ENCODE measurements at regions not wholly inside any gene's neighbourhood (a gene's known extent, or its start where the extent isn't known, plus 50 kb on each side); places are given as distances from the start of the nearest gene placed in this dataset.

DNA sequence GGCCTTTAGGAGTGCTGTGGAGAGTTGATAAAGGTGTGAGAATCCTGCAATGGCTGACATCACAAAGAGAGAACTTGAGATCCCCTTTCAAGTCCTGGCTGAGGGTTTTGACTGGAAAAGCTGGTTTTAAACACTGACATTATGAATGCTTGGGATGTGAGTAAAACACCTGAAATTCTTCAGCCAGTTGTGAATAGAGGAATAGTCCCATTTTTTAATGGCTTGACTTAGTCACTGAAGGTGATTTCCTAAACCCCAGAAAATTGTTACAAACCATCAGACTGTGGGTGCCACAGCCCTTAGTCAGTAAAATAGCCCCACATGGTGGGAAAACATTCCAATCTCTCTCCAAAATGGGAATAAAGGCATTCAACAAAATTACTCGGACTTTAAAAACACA, 107.7 kb upstream of the LMO4 start:
- no CpG with 5 or more reads among the region's 1 CpG for WGBS (ENCODE audit: insufficient coverage, low lambda C conversion rate)
- no peaks in the 10 kb centered on the region for H3K36me3 ChIP-seq (ENCODE audit: control insufficient read depth, insufficient read depth, low read length)
- no peaks in the 10 kb centered on the region for H3K9me3 ChIP-seq (ENCODE audit: control insufficient read depth, low read depth, low read length)
- no peak for DNase-seq
- no peak overlapping the region for H3K4me3 ChIP-seq (ENCODE audit: low read length)
- no peaks in the 10 kb centered on the region for H3K27me3 ChIP-seq (ENCODE audit: control insufficient read depth, insufficient read depth, low read length)
- H3K27ac ChIP-seq (ENCODE audit: low read length): no peak overlapping the region
- H3K4me1 ChIP-seq (ENCODE audit: control insufficient read depth, insufficient read depth, low read length): no peaks in the 10 kb centered on the region

DNA sequence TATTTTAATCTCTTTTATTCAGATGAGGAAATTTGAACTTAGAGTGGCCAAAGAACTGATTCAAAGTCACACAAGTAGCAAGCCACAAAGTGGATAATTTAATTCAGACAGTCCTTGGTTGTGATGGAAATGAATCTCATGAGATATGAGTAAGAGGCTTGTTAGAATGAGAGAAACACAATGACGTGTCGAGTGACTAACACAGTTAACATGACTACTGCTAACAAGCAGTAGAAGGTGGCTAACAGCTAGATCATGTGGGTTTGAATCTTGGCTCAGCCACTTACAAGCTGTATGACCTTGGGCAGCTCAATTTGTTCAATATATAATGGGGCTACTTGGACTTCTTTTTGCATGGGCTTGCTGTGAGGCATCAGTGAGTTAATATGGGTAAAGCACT, 104.5 kb upstream of the LMO4 start:
- H3K27me3 ChIP-seq (ENCODE audit: control insufficient read depth, insufficient read depth, low read length): no peaks in the 10 kb centered on the region
- no CpG with 5 or more reads among the region's 2 CpGs for WGBS (ENCODE audit: insufficient coverage, low lambda C conversion rate)
- H3K4me3 ChIP-seq (ENCODE audit: low read length): no peak overlapping the region
- H3K4me1 ChIP-seq (ENCODE audit: control insufficient read depth, insufficient read depth, low read length): no peaks in the 10 kb centered on the region
- H3K36me3 ChIP-seq (ENCODE audit: control insufficient read depth, insufficient read depth, low read length): no peaks in the 10 kb centered on the region
- H3K27ac ChIP-seq (ENCODE audit: low read length): no peak overlapping the region
- H3K9me3 ChIP-seq (ENCODE audit: control insufficient read depth, low read depth, low read length): no peaks in the 10 kb centered on the region
- DNase-seq: no peak

- DNase-seq: no peak
- Histone ChIP-seq H3K27ac (ENCODE audit: low read length) (no peak overlapping the region), H3K4me3 (ENCODE audit: low read length) (no peak overlapping the region), H3K36me3 (ENCODE audit: control insufficient read depth, insufficient read depth, low read length) (no peaks in the 10 kb centered on the region), H3K4me1 (ENCODE audit: control insufficient read depth, insufficient read depth, low read length) (no peaks in the 10 kb centered on the region), H3K27me3 (ENCODE audit: control insufficient read depth, insufficient read depth, low read length) (no peaks in the 10 kb centered on the region), H3K9me3 (ENCODE audit: control insufficient read depth, low read depth, low read length) (no peaks in the 10 kb centered on the region)
- no CpG with 5 or more reads among the region's 3 CpGs for WGBS (ENCODE audit: insufficient coverage, low lambda C conversion rate)
Observed at GRCh38 chr1:87225171-87225570, 103.5 kb upstream of the LMO4 start.

- Histone ChIP-seq H3K9me3 (ENCODE audit: control insufficient read depth, low read depth, low read length) (no peaks in the 10 kb centered on the region), H3K4me1 (ENCODE audit: control insufficient read depth, insufficient read depth, low read length) (no peaks in the 10 kb centered on the region), H3K27ac (ENCODE audit: low read length) (no peak overlapping the region), H3K27me3 (ENCODE audit: control insufficient read depth, insufficient read depth, low read length) (no peaks in the 10 kb centered on the region), H3K4me3 (ENCODE audit: low read length) (no peak overlapping the region), H3K36me3 (ENCODE audit: control insufficient read depth, insufficient read depth, low read length) (no peaks in the 10 kb centered on the region)
- DNase-seq: peak; percentile 56 to 74
- no CpG with 5 or more reads among the region's 8 CpGs for WGBS (ENCODE audit: insufficient coverage, low lambda C conversion rate)
Observed at GRCh38 chr1:87226341-87226760, 102.3 kb upstream of the LMO4 start.

DNA sequence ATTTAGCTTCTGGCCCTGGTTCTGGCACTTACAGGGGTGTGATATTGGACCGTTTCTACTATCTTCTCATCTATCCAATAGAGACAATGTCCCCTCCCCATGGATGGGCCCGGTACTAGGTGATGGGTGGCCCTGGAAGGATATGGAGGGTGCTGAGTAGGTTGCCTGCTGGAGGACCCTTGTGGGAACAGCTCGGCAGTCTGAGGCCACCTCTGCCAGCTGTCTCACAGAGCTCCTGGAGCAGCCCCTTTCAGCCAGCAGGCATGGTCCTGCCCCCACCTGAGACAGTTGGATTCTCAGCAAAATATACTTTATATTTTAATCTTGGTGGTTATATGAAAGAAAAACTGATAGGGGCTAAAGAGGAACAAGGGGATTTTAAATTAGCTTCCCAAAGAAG, 101.0 kb upstream of the LMO4 start:
- no peak overlapping the region for H3K27ac ChIP-seq (ENCODE audit: low read length)
- no CpG with 5 or more reads among the region's 3 CpGs for whole genome bisulfite sequencing (ENCODE audit: insufficient coverage, low lambda C conversion rate)
- H3K36me3 ChIP-seq (ENCODE audit: control insufficient read depth, insufficient read depth, low read length): no peaks in the 10 kb centered on the region
- no peak overlapping the region for H3K4me3 ChIP-seq (ENCODE audit: low read length)
- DNase-seq: no peak
- no peaks in the 10 kb centered on the region for H3K9me3 ChIP-seq (ENCODE audit: control insufficient read depth, low read depth, low read length)
- H3K4me1 ChIP-seq (ENCODE audit: control insufficient read depth, insufficient read depth, low read length): no peaks in the 10 kb centered on the region
- no peaks in the 10 kb centered on the region for H3K27me3 ChIP-seq (ENCODE audit: control insufficient read depth, insufficient read depth, low read length)

GRCh38 chr1:87230501-87230900, 98.2 kb upstream of the LMO4 start:
- Histone ChIP-seq H3K4me1 (ENCODE audit: control insufficient read depth, insufficient read depth, low read length) (no peaks in the 10 kb centered on the region), H3K4me3 (ENCODE audit: low read length) (no peak overlapping the region)
- WGBS (ENCODE audit: insufficient coverage, low lambda C conversion rate): no CpG with 5 or more reads among the region's 2 CpGs

DNA sequence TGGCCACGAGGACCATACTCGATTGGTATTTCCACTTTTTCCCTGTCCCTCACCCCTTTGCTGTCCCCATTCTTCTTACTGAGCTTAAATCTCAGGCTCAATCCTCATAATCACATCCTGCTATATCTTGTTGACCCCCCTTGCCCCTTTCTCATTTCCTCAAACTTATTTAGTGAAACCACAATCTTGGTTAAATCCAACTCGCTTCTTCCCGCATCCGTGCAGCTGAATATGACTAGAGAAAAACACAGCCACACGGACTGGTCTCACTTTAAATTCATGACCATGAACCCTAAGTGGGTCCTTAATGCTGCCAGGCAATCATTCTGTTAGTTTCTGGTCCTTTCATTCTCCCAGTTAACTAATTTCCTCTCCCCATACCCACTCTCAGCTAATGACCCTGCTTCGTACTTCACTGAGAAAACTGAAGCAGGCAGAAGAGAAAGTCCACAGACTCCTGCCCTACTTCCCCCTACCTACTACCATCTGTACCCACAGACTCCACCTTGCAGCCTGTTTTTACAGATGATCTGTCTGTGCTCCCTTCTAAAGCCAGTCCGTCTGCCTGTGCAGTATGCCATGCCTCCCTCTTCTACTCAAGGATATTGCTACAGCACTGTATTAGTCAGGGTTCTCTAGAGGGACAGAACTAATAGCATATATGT, 96.8 kb upstream of the LMO4 start:
- WGBS (ENCODE audit: insufficient coverage, low lambda C conversion rate): 92% methylated on average over 4 of the region's 8 CpGs
- no peaks in the 10 kb centered on the region for H3K9me3 ChIP-seq (ENCODE audit: control insufficient read depth, low read depth, low read length)
- H3K27ac ChIP-seq (ENCODE audit: low read length): no peak overlapping the region
- no peak overlapping the region for H3K4me3 ChIP-seq (ENCODE audit: low read length)
- no peaks in the 10 kb centered on the region for H3K36me3 ChIP-seq (ENCODE audit: control insufficient read depth, insufficient read depth, low read length)
- H3K4me1 ChIP-seq (ENCODE audit: control insufficient read depth, insufficient read depth, low read length): no peaks in the 10 kb centered on the region
- no peak for DNase-seq
- peaks cover 6% of the 10 kb centered on the region for H3K27me3 ChIP-seq (ENCODE audit: control insufficient read depth, insufficient read depth, low read length)

More at GRCh38 chr1:87230501-87230900, 98.2 kb upstream of the LMO4 start:
- no peaks in the 10 kb centered on the region for H3K9me3 ChIP-seq (ENCODE audit: control insufficient read depth, low read depth, low read length)
- no peak for DNase-seq
- H3K27me3 ChIP-seq (ENCODE audit: control insufficient read depth, insufficient read depth, low read length): peaks cover 6% of the 10 kb centered on the region
- H3K36me3 ChIP-seq (ENCODE audit: control insufficient read depth, insufficient read depth, low read length): no peaks in the 10 kb centered on the region
- H3K27ac ChIP-seq (ENCODE audit: low read length): no peak overlapping the region

DNA sequence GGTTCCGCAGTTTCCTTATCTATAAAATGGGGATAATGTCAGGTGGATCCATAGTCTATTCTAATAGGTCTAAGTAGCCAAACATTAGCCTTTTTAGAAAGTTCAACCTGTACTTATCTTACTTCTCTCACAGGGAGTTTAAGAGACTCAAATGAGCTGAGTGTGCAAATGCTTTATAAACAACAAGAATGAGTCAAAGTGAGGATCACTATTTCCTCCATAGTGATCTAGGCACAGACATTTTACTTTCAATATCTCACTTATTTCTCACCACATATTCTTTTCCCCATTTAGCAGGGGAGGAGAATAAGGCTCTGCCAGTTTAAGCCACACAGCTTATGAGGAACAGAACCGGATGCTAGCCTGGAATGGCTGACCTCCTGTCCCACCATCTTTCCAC, 92.1 kb upstream of the LMO4 start:
- Histone ChIP-seq H3K9me3 (ENCODE audit: control insufficient read depth, low read depth, low read length) (no peaks in the 10 kb centered on the region), H3K4me1 (ENCODE audit: control insufficient read depth, insufficient read depth, low read length) (no peaks in the 10 kb centered on the region), H3K27ac (ENCODE audit: low read length) (no peak overlapping the region), H3K36me3 (ENCODE audit: control insufficient read depth, insufficient read depth, low read length) (no peaks in the 10 kb centered on the region), H3K27me3 (ENCODE audit: control insufficient read depth, insufficient read depth, low read length) (peaks cover 6% of the 10 kb centered on the region), H3K4me3 (ENCODE audit: low read length) (no peak overlapping the region)
- DNase-seq: no peak
- 100% methylated on average over 1 of the region's 2 CpGs for WGBS (ENCODE audit: insufficient coverage, low lambda C conversion rate)

DNA sequence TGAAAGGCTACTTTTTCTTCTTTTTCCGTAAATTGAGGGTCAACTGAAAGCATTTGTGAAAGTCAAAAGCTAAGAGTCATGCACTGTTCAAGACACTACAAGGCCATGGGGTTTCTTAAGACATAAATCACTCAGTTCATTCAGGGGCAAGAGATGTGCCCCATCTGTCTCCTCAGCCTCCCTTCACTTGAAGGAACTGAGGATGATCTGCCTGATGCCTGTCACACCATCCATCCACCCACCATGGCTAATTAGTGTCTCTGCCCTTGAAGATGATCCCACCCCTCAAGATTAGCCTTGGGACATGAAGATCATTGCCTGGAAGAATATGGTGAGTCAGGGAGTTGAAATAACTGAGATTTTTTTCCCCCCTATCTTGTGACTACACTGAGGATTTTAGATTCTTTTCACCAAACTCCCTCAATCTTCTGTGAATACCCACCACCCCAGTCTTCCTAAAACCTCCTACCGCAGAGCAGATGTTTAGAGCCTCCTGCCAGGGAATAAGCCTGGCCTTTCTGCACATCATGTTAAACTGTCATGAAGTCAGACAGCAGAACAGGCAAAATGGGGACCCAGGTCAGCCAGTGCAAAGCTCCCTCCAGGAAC, 88.6 kb upstream of the LMO4 start:
- Histone ChIP-seq H3K36me3 (ENCODE audit: control insufficient read depth, insufficient read depth, low read length) (no peaks in the 10 kb centered on the region), H3K27me3 (ENCODE audit: control insufficient read depth, insufficient read depth, low read length) (peaks cover 3% of the 10 kb centered on the region), H3K4me3 (ENCODE audit: low read length) (no peak overlapping the region), H3K9me3 (ENCODE audit: control insufficient read depth, low read depth, low read length) (no peaks in the 10 kb centered on the region), H3K4me1 (ENCODE audit: control insufficient read depth, insufficient read depth, low read length) (no peaks in the 10 kb centered on the region), H3K27ac (ENCODE audit: low read length) (no peak overlapping the region)
- WGBS (ENCODE audit: insufficient coverage, low lambda C conversion rate): no CpG with 5 or more reads among the region's 2 CpGs
- no peak for DNase-seq

DNA sequence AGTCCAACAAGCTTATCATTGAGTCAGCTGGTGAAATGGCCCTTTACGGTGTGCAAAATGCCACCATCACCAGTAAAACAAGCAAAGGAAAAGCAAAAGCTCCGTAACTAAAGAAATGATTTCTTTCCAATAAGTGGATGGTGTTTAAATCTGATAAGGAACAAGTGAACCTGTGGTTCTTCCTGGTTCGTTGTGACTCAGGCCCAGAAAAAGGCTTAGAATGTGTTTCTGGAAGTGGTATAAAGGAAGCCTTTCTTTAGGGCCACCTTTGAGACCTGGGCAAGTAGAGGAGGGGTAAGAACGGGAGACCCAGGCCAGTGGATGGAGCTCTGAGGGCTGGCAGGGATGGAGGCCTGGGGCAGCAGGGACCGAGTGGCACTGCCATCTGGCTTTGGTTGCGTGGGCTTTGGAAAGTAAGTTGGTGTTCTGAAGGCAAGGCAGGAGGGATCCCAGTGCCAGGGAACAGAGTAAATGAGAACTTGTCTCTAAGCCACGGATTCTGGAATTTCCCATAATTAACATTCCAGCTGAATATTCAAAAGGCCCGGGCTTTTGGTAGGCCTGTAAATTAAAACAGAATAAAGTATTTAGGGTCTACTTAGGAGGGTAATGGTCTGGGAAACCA, 87.9 kb upstream of the LMO4 start:
- DNase-seq: no peak
- no peak overlapping the region for H3K4me3 ChIP-seq (ENCODE audit: low read length)
- no peaks in the 10 kb centered on the region for H3K36me3 ChIP-seq (ENCODE audit: control insufficient read depth, insufficient read depth, low read length)
- 89% methylated on average over 3 of the region's 8 CpGs for WGBS (ENCODE audit: insufficient coverage, low lambda C conversion rate)
- H3K27me3 ChIP-seq (ENCODE audit: control insufficient read depth, insufficient read depth, low read length): no peaks in the 10 kb centered on the region
- no peaks in the 10 kb centered on the region for H3K9me3 ChIP-seq (ENCODE audit: control insufficient read depth, low read depth, low read length)
- H3K4me1 ChIP-seq (ENCODE audit: control insufficient read depth, insufficient read depth, low read length): no peaks in the 10 kb centered on the region
- H3K27ac ChIP-seq (ENCODE audit: low read length): no peak overlapping the region

All from large intestine (tissue), 3 donors.